OCI-LY7 (cell line): ENCODE measurements at regions not wholly inside any gene's neighbourhood (a gene's known extent, or its start where the extent isn't known, plus 50 kb on each side); places are given as distances from the start of the nearest gene placed in this dataset.

Experiments
- CTCF ChIP-seq: fragments of 200-600 bp; sonication (generic); conservative IDR thresholded peaks from 2 replicates; pipeline ENCODE4 v1.5.1; 2014; ENCODE audit warnings: mild to moderate bottlenecking, antibody characterized with exemption, low read length, moderate library complexity, mixed read lengths
- EZH2phosphoT487 ChIP-seq: fragments of 200-600 bp; sonication (generic); IDR thresholded peaks from 2 replicates; pipeline ENCODE4 v1.6.1; 2018; ENCODE audit warnings: low read depth, borderline replicate concordance, mild to moderate bottlenecking, mixed run types, antibody characterized with exemption, low read length, moderate library complexity, mixed read lengths

- TF ChIP-seq CTCF, result no peak
- no peak for TF ChIP-seq EZH2phosphoT487
Observed at GRCh38 chr2:21642647-21643046, 518.9 kb downstream of the TDRD15 start.
